Panc1 (cell line): ENCODE measurements at regions not wholly inside any gene's neighbourhood (a gene's known extent, or its start where the extent isn't known, plus 50 kb on each side); places are given as distances from the start of the nearest gene placed in this dataset.

Experiments used
- CTCF ChIP-seq: fragments of 450-650 bp; IDR thresholded peaks from 2 replicates; pipeline ENCODE4 v1.5.1; 2017; ENCODE audit warnings: mild to moderate bottlenecking
- POLR2AphosphoS5 ChIP-seq: IDR thresholded peaks from 2 replicates; pipeline ENCODE4 v1.6.1; 2012; ENCODE audit warnings: mild to moderate bottlenecking, low read depth, low read length, moderate library complexity
- REST ChIP-seq, 2 experiments: IDR thresholded peaks; 2 replicates each; pipeline ENCODE4 v1.6.1; 2011 to 2012; ENCODE audit warnings: low read depth in 2 of 2, control low read depth in 1 of 2, low read length in 1 of 2, mild to moderate bottlenecking in 1 of 2, moderate library complexity in 1 of 2; ENCODE audit not compliant: insufficient read depth in 1 of 2
- TCF7L2 ChIP-seq: IDR thresholded peaks from 2 replicates; pipeline ENCODE4 v1.6.1; 2011; ENCODE audit warnings: mild to moderate bottlenecking, low read depth, low read length, inconsistent platforms

GRCh38 chr1:55594701-55595100 is 379.5 kb upstream of the USP24 start:
- no peak for TF ChIP-seq CTCF
- TF ChIP-seq REST (IDR thresholded peaks at IDR 0.05; ENCODE audit: insufficient read depth in 1 of 2, low read depth in 2 of 2, low read length in 1 of 2) = no peak
- TF ChIP-seq POLR2AphosphoS5 = no peak
- no peak for TF ChIP-seq TCF7L2
